HS-27A (cell line): ENCODE measurements at regions not wholly inside any gene's neighbourhood (a gene's known extent, or its start where the extent isn't known, plus 50 kb on each side); places are given as distances from the start of the nearest gene placed in this dataset.

Source experiments
- DNase-seq: peaks from one replicate; pipeline ENCODE4 v3.0.0-alpha.2; 2012; ENCODE audit warnings: low read depth, missing footprints

GRCh38 chr20:52727740-52728456 is 244.3 kb upstream of the TSHZ2 start:
- DNase-seq: no peak

DNA sequence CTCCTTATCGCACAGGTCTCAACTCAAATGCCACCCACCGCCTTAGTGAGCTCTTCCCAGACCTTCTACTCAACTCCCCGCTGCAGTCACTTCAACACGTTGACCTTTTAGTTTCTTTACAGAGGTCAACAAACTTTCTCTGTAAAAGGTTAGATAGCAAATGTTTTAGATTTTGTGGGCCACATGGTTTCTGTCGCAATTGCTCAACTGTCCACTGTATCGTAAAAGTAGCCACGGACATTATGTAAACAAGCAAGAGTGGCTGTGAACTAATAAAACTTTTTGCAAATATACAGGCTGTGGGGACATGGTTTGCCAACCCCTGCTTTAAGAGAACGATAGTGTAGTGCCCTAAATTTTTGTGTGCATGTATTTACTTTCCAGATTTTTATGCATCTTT is 247.6 kb upstream of the TSHZ2 start:
- DNase-seq: no peak

GRCh38 chr20:52722926-52723688 is 249.1 kb upstream of the TSHZ2 start:
- DNase-seq: no peak

GRCh38 chr20:52708137-52708536 is 264.0 kb upstream of the TSHZ2 start:
- no peak for DNase-seq

- DNase-seq: no peak
These were observed 267.6 kb upstream of the TSHZ2 start for GRCh38 chr20:52704553-52704952.

- no peak for DNase-seq
These were observed 283.8 kb upstream of the TSHZ2 start for GRCh38 chr20:52688345-52688744.

DNA sequence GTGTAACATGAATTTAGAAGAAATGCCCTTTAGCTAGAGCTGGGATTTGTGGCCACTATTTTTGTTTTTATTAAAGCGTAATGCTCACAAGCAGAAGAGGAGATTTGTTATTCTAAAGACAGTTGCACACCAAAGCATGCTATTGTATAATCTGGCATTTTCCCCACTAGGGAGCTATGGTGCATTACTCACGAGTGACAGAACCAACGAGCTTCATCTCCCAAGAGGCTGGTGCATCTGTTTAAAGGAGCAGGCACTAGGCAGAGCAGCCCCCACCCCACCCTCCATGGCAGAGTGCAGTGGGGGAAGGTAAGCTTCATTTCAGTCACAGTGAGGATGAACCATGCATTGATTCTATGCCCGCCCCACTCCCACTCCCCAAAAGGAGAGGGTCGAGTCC is 287.3 kb upstream of the TSHZ2 start:
- no peak for DNase-seq

DNA sequence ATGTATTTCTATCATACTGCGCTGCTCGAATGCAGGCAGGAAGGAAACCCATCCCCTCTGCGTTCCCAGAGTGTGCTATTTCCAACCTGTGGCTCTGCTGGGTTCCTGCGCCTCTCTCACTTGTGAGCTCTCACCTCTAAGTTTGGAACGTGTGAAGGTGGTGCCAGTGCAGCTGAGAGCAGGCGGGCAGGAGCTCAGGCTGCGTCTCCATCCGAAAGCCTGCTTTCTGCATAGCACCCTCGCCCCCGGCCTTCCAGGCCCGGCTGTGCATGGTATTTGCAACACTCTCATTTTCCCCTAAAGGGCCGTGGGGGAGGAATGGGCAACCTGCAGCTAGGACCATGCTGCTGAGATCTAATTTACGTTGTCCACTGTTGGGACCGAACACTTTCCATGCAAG is 288.0 kb upstream of the TSHZ2 start:
- DNase-seq: no peak

DNA sequence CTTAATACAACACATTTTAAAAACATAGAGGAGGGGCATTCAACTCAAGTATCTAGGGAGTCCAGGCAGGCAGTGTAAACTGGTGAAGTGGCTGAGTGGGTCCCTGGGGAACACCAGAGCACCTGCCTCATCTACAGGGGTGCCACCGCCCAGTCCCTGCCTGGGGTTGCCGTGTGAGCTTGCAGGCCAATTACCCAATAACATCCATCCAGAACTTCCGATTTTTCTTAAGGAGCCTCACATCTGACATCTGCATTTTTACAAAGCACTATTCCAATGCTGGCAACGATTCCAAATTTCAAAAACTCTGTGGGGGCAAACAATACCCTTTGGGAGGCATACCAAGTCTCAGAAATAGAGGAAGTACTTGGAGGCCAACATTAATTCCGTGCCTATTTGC is 288.4 kb upstream of the TSHZ2 start:
- DNase-seq: no peak

- DNase-seq: no peak
These were observed 289.9 kb upstream of the TSHZ2 start for GRCh38 chr20:52682237-52682636.

GRCh38 chr20:52681288-52681687 is 290.9 kb upstream of the TSHZ2 start:
- no peak for DNase-seq

DNA sequence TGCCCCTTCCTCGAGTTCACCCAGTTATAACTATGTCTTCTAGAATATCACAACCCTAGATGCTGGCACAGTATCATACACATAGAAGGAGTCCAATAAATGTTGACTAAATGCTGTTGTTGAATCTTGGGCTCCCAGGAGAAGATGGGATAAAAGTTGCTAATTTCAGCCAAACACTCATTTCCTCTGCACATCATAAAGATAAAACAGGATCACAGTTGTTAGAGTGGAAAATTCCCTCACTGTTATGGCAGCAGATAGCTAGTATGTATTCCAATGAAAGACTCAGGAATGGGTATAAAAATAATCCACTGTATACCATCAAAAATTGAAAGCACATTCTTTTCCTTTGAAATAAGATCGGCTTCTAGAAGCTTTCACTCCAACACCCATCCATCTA is 294.9 kb upstream of the TSHZ2 start:
- no peak for DNase-seq

DNA sequence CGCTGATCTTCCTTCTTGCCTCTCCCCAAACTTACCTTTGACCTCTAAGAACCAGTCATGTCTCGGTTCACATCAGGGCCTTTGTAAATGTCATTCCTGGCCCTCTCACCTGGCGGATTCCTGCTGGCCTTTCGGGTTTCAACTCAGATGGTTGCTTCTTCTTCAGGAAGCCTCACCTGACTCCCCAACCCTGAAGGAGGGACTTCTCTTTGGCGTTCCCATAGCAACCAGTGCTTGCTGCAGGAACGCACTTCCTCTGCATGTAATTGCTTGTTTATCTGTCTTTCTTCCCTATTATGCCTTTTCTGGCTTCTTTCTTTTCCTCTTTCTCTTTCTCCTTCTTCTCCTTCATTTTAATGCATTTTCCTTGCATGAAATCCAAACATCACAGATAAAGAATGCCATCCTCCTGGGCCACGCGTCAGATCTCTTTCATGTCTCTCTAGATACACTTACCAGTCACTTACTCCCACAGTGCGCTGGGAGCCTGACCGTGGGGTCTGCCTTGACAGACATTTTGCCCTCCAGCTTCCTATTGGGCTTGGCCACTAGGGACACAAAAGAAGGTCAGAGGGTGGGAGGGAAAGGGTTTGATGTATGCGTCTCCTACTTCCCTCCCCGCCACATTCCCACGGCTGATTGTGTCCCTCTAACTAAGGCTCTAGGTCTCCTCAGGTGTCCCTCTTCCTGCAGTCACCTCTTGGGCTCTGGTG is 295.7 kb upstream of the TSHZ2 start:
- DNase-seq: no peak

DNA sequence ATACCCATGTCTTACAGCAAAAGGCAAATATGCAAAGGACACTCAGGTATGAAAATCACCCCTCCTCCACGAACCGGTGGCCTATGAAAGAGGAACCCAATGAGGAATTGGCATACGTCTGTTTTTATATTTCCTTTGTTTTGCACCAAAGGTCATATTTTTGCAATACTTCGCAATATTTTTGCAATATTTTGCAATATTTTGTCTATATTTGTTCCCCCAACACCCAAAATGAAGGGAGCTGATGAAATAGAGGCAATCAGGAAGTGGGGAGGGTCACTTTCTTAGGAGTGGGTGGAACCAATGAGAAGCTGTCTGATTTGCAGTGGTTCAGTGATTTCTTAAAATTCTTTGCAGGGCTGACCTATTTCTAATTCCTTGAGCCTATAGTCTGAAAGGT is 296.8 kb upstream of the TSHZ2 start:
- DNase-seq: no peak

DNA sequence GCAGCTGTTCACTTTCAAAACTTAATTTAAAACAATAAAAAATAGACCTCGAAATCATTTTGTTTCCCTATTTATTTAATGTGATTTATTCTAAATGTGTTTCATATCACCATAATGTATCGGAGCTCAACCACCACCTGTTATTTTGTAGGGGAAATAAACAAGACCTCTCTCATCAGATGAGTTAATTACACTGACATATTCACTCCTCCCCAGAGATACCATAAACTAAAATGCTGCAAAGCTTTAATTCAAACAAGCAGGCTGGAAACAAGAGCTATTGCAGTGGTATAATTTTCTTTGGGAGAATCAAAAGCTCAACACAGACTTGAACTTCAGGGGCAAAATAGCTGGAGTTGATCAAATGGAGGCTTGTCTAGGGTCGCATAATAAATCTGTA is 303.5 kb upstream of the TSHZ2 start:
- DNase-seq: no peak

DNA sequence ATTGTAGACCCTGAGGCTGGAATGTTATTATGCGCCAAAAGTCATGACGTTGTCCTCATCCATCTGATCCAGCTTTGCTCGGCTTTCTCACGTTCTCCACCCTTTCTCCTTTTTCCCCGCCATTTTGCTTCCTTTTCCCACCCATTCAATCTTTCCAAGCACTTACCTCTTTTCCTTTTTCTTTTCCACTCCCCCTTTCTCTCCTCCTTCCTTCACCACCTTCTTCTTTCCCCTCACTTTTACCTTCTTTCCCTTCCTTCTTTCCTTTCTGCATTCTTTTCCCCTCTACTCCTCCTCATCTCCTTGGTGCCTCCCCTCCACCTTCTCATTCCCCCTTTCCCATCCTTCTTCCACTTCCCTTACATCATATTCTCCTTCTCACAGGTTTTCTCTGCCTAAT is 304.8 kb upstream of the TSHZ2 start:
- no peak for DNase-seq

- no peak for DNase-seq
These were observed 306.7 kb upstream of the TSHZ2 start for GRCh38 chr20:52665441-52665840.

DNA sequence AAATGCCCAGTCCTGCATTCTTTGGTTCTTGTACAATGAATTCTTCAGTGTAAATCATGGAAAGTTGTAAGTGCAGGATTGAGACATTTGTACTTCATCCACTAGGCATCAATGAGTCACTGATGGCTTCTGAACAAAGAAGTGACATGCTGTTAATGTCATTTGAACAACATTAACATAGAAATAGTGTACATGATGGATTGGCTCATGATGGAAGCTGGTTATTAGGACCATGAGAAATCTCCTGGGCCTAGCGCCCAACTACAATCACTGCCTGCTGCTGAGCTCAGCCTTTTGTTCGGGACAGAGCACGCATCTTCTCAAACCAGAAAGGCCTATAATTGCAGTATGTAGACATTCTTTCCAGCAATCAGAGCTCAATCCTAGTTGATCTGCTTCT is 316.8 kb upstream of the TSHZ2 start:
- no peak for DNase-seq

- DNase-seq: no peak
These were observed 317.6 kb upstream of the TSHZ2 start for GRCh38 chr20:52654567-52654966.

DNA sequence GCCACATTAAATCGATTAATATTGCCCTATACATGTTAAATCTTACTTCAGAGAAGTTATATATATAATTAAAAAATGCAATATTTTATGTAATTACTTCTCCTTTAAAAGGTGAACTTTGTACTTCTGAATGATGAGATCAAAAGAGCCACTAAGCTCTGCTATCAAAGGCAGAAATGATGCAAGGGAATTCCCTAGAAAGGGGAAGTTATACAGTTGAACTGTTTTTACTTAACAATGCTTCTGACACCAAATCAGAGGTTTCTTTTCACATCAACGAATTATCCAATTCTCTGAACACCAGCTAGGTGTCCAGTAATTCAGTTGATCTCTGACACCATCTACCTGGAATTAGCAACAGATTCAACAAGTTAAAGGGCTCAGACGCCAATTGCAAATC is 319.9 kb upstream of the TSHZ2 start:
- DNase-seq: no peak

DNA sequence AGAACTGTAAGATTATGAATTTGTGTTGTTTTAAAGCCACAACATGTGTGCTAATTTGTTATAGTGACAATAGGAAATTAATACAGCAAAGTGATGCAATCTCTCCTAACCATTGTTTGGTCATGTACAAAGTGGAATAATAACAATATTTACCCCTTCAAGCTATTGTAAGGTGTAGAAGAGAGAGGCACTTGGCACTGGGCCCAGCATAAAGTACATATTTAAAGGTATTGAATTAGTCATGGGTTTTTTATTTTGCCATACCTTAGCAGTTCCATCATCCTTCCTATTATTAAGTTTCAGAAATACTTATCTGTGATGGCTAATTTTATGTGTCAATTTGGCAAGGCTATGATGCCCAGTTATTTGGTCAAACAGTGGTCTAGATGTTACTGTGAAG is 322.4 kb upstream of the TSHZ2 start:
- DNase-seq: no peak

GRCh38 chr20:52645822-52646221 is 326.3 kb upstream of the TSHZ2 start:
- DNase-seq: no peak

DNA sequence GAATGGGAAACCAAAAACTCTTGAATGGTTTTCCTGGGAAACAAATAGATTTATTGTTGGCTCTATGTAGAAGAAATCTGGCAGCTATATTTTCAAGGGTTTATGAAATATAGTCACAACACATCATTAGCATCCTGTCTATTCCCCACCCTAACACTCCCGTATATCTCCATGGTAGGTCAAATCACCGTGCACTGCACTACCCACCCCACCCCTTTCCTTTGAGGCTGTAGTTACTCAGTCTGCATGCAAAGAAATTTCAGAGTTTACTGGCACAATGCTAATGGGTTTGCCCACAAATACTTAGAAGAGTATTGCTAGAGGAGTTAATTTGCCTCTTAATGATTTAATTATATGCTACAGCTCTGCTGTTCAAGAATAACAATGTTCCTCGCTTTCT is 329.1 kb upstream of the TSHZ2 start:
- DNase-seq: no peak
